HuH-7.5 (cell line): ENCODE measurements at regions not wholly inside any gene's neighbourhood (a gene's known extent, or its start where the extent isn't known, plus 50 kb on each side); places are given as distances from the start of the nearest gene placed in this dataset.

Experiments
- DNase-seq: peaks from one replicate; pipeline ENCODE4 v3.0.0; 2011; ENCODE audit warnings: low spot score

GRCh38 chr13:109857325-109857724 lies 70.9 kb upstream of the IRS2 start:
- no peak for DNase-seq

GRCh38 chr13:109856350-109856749 lies 70.0 kb upstream of the IRS2 start:
- no peak for DNase-seq

GRCh38 chr13:109853153-109853552 lies 66.8 kb upstream of the IRS2 start:
- no peak for DNase-seq

- no peak for DNase-seq
These were observed 59.8 kb upstream of the IRS2 start for GRCh38 chr13:109846185-109846584.

- no peak for DNase-seq
These were observed 58.0 kb upstream of the IRS2 start for GRCh38 chr13:109844396-109844795.

GRCh38 chr13:109843695-109844094 lies 57.3 kb upstream of the IRS2 start:
- no peak for DNase-seq

GRCh38 chr13:109842212-109842920 lies 56.0 kb upstream of the IRS2 start:
- no peak for DNase-seq

GRCh38 chr13:109840893-109841287 lies 54.5 kb upstream of the IRS2 start:
- no peak for DNase-seq

GRCh38 chr13:109840201-109840892 lies 54.0 kb upstream of the IRS2 start:
- DNase-seq: no peak

- DNase-seq: no peak
These were observed 50.5 kb upstream of the IRS2 start for GRCh38 chr13:109836629-109837607.
